GM18858 (cell line): ENCODE measurements at regions not wholly inside any gene's neighbourhood (a gene's known extent, or its start where the extent isn't known, plus 50 kb on each side); places are given as distances from the start of the nearest gene placed in this dataset.
A peak's percentile ranks its signal among the peaks of the same experiment; 100 is the strongest.

Source experiments
- ATAC-seq: cut with Tn5 transposase; IDR thresholded peaks from one replicate; pipeline ENCODE4 v1.9.1; 2021; ENCODE audit not compliant: unreplicated experiment

GRCh38 chr13:99436686-99437416 lies 64.4 kb upstream of the TM9SF2 start:
- peak; percentile 31 for ATAC-seq

GRCh38 chr13:99439048-99439447 lies 62.2 kb upstream of the TM9SF2 start:
- no peak for ATAC-seq

- ATAC-seq = no peak
Observed at GRCh38 chr13:99439850-99440604, 61.2 kb upstream of the TM9SF2 start.

GRCh38 chr13:99442273-99442895 lies 58.9 kb upstream of the TM9SF2 start:
- ATAC-seq = no peak

- ATAC-seq = no peak
Observed at GRCh38 chr13:99446242-99446641, 55.0 kb upstream of the TM9SF2 start.

GRCh38 chr13:99448546-99448945 lies 52.7 kb upstream of the TM9SF2 start:
- ATAC-seq = no peak

- no peak for ATAC-seq
Observed at GRCh38 chr13:99450416-99450815, 50.9 kb upstream of the TM9SF2 start.
